HCT116 (cell line): ENCODE measurements at regions not wholly inside any gene's neighbourhood (a gene's known extent, or its start where the extent isn't known, plus 50 kb on each side); places are given as distances from the start of the nearest gene placed in this dataset.

Experiments used
- ATAC-seq: fragments of 200-7000 bp; cut with Tn5 transposase; 2 replicates; pipeline ENCODE4 v1.9.1; 2020; ENCODE audit warnings: mild to moderate bottlenecking, moderate library complexity
- BruUV-seq: library from RNA; stranded (reverse); fragments of 400-500 nt; replicated peaks from 2 replicates; lab custom pipeline; 2021; lab: Mats Ljungman, UMichigan
- CTCF ChIA-PET: fragments of 300-600 bp; sonication (Branson Sonifier 250); formaldehyde crosslinking; loops from one replicate; lab custom pipeline; 2021; ENCODE audit warnings: antibody characterized with exemption; lab: Charles Lee
- POLR2A ChIA-PET: fragments of 300-600, 350-600 bp; sonication (Branson Sonifier 250); formaldehyde crosslinking; loops from one replicate; lab custom pipeline; 2021; ENCODE audit warnings: antibody characterized with exemption; lab: Charles Lee
- RAD21 ChIA-PET, 2 experiments: fragments of 300-600 bp; sonication (Branson Sonifier 250); formaldehyde crosslinking; loops; one replicate each; lab custom pipeline; 2023; ENCODE audit warnings: low total read pairs in 2 of 2; ENCODE audit not compliant: uncharacterized antibody in 2 of 2, unreplicated experiment in 2 of 2, low non-redundant PET in 1 of 2; lab: Charles Lee
- DNase-seq: peaks from one replicate; pipeline ENCODE4 v3.0.0-alpha.2; 2010; ENCODE audit warnings: low read depth, low spot score
- H2AFZ ChIP-seq: fragments of 200-600 bp; shearing (Covaris generic), sonication (generic); 2 replicates; pipeline ENCODE4 v1.6.1; 2017; ENCODE audit warnings: low read depth, mixed run types, mixed read lengths, antibody characterized with exemption, low read length; ENCODE audit not compliant: poor library complexity, severe bottlenecking
- H3K27ac ChIP-seq: 2 replicates; pipeline ENCODE4 v1.5.1; 2012; ENCODE audit warnings: low read depth, low read length
- H3K27me3 ChIP-seq: fragments of 200-600 bp; sonication (generic); 2 replicates; pipeline ENCODE4 v1.6.1; 2016; ENCODE audit warnings: mixed run types, low read length, mixed read lengths; ENCODE audit not compliant: insufficient read depth
- H3K36me3 ChIP-seq, 2 experiments: fragments of 200-500 bp in 1 of 2; fragments of 200-600 bp in 1 of 2; sonication (Bioruptor generic) in 1 of 2; sonication (generic) in 1 of 2; 2 replicates each; pipeline versions ENCODE4 v1.5.1 to v1.6.1; 2014 to 2016; ENCODE audit warnings: low read length in 2 of 2, inconsistent platforms in 1 of 2, mixed read lengths in 1 of 2, mixed run types in 1 of 2; ENCODE audit not compliant: insufficient read depth in 2 of 2, control insufficient read depth in 1 of 2
- H3K4me1 ChIP-seq, 2 experiments: fragments of 200-600 bp in 1 of 2; sonication (generic) in 1 of 2; 2 replicates each; pipeline versions ENCODE4 v1.5.1 to v1.6.1; 2012 to 2017; ENCODE audit warnings: low read length in 2 of 2, inconsistent platforms in 1 of 2, mild to moderate bottlenecking in 1 of 2, mixed read lengths in 1 of 2, mixed run types in 1 of 2, moderate library complexity in 1 of 2; ENCODE audit not compliant: insufficient read depth in 2 of 2, control insufficient read depth in 1 of 2
- H3K4me2 ChIP-seq: fragments of 200-600 bp; sonication (generic); 2 replicates; pipeline ENCODE4 v1.6.1; 2017; ENCODE audit warnings: mixed run types, low read length, mixed read lengths
- H3K4me3 ChIP-seq, 2 experiments: fragments of 200-600 bp in 1 of 2; sonication (generic) in 1 of 2; replicated peaks in 1 of 2; 2 replicates each; pipeline ENCODE4 v1.5.1; 2011 to 2016; ENCODE audit warnings: low read length in 2 of 2, control low read depth in 1 of 2, low read depth in 1 of 2, mild to moderate bottlenecking in 1 of 2, mixed read lengths in 1 of 2, mixed run types in 1 of 2
- H3K79me2 ChIP-seq: fragments of 200-600 bp; sonication (generic); 2 replicates; pipeline ENCODE4 v1.6.1; 2017; ENCODE audit warnings: mild to moderate bottlenecking, mixed run types, low read length, moderate library complexity, mixed read lengths; ENCODE audit not compliant: insufficient read depth
- H3K9ac ChIP-seq: fragments of 200-600 bp; sonication (generic); 2 replicates; pipeline ENCODE4 v1.6.1; 2016; ENCODE audit warnings: low read length, mixed read lengths
- H3K9me2 ChIP-seq: fragments of 200-600 bp; sonication (generic), shearing (Covaris generic); 2 replicates; pipeline ENCODE4 v1.6.1; 2017; ENCODE audit warnings: mixed run types, mild to moderate bottlenecking, moderate library complexity; ENCODE audit not compliant: insufficient read depth
- H3K9me3 ChIP-seq, 2 experiments: fragments of 200-500 bp in 1 of 2; fragments of 200-600 bp in 1 of 2; sonication (Bioruptor generic) in 1 of 2; sonication (generic) in 1 of 2; 2 replicates each; pipeline ENCODE4 v1.6.1; 2014 to 2017; ENCODE audit warnings: low read length in 2 of 2, mixed read lengths in 2 of 2, inconsistent platforms in 1 of 2, low read depth in 1 of 2, mild to moderate bottlenecking in 1 of 2, mixed run types in 1 of 2, moderate library complexity in 1 of 2; ENCODE audit not compliant: control insufficient read depth in 1 of 2, insufficient read depth in 1 of 2
- H4K20me1 ChIP-seq: fragments of 200-600 bp; sonication (generic), shearing (Covaris generic); 2 replicates; pipeline ENCODE4 v1.6.1; 2017; ENCODE audit warnings: mixed run types, mild to moderate bottlenecking, moderate library complexity; ENCODE audit not compliant: insufficient read depth
- CBX3 ChIP-seq: IDR thresholded peaks from 2 replicates; pipeline ENCODE4 v1.6.1; 2012; ENCODE audit warnings: low read depth
- CTCF ChIP-seq, 3 experiments: fragments of 200-600 bp in 1 of 3; sonication (generic) in 1 of 3; IDR thresholded peaks in 2 of 3; conservative IDR thresholded peaks in 1 of 3; 2 replicates each; pipeline ENCODE4 v1.5.1; 2012 to 2017; ENCODE audit warnings: low read depth in 2 of 3, low read length in 2 of 3, antibody characterized with exemption in 1 of 3, borderline replicate concordance in 1 of 3, control low read depth in 1 of 3, mild to moderate bottlenecking in 1 of 3, mixed read lengths in 1 of 3, mixed run types in 1 of 3, moderate library complexity in 1 of 3; ENCODE audit not compliant: insufficient read depth in 1 of 3
- EGR1 ChIP-seq: IDR thresholded peaks from 2 replicates; pipeline ENCODE4 v1.6.1; 2012; ENCODE audit warnings: low read depth
- ELF1 ChIP-seq: IDR thresholded peaks from 2 replicates; pipeline ENCODE4 v1.6.1; 2012; ENCODE audit warnings: low read depth, borderline replicate concordance
- EZH2 ChIP-seq: fragments of 200-600 bp; sonication (generic); IDR thresholded peaks from 2 replicates; pipeline ENCODE4 v1.6.1; 2017; ENCODE audit warnings: antibody characterized with exemption, mixed run types
- EZH2phosphoT487 ChIP-seq: fragments of 200-600 bp; IDR thresholded peaks from 2 replicates; pipeline ENCODE4 v1.6.1; 2018; ENCODE audit warnings: antibody characterized with exemption, borderline replicate concordance
- JUND ChIP-seq: IDR thresholded peaks from 2 replicates; pipeline ENCODE4 v1.6.1; 2012
- MAX ChIP-seq: IDR thresholded peaks from 2 replicates; pipeline ENCODE4 v1.6.1; 2012
- POLR2A ChIP-seq: IDR thresholded peaks from 2 replicates; pipeline ENCODE4 v1.7.0; 2011; ENCODE audit warnings: borderline replicate concordance; ENCODE audit not compliant: insufficient read depth, insufficient read length; ENCODE audit errors: extremely low read depth
- POLR2AphosphoS5 ChIP-seq: IDR thresholded peaks from 2 replicates; pipeline ENCODE4 v1.6.1; 2011; ENCODE audit warnings: mild to moderate bottlenecking, low read depth, low read length, moderate library complexity
- RAD21 ChIP-seq: IDR thresholded peaks from 2 replicates; pipeline ENCODE4 v1.6.1; 2012; ENCODE audit warnings: low read depth, mild to moderate bottlenecking
- SP1 ChIP-seq: IDR thresholded peaks from 2 replicates; pipeline ENCODE4 v1.6.1; 2012; ENCODE audit warnings: low read depth
- SRF ChIP-seq: IDR thresholded peaks from 2 replicates; pipeline ENCODE4 v1.6.1; 2012; ENCODE audit warnings: low read depth
- TCF7L2 ChIP-seq: IDR thresholded peaks from 2 replicates; pipeline ENCODE4 v1.7.0; 2011; ENCODE audit warnings: borderline replicate concordance, inconsistent platforms; ENCODE audit not compliant: insufficient read depth, insufficient read length; ENCODE audit errors: extremely low read depth
- YY1 ChIP-seq: IDR thresholded peaks from 2 replicates; pipeline ENCODE4 v1.6.1; 2011; ENCODE audit warnings: low read length, low read depth, moderate library complexity, mild to moderate bottlenecking; ENCODE audit not compliant: insufficient replicate concordance; ENCODE audit errors: extremely low read depth
- ZBTB33 ChIP-seq: IDR thresholded peaks from 2 replicates; pipeline ENCODE4 v1.6.1; 2011; ENCODE audit warnings: mild to moderate bottlenecking, low read length, moderate library complexity; ENCODE audit not compliant: insufficient replicate concordance; ENCODE audit errors: extremely low read depth
- ZFX ChIP-seq: fragments of 450-650 bp; IDR thresholded peaks from 2 replicates; pipeline ENCODE4 v1.6.1; 2017
- ZNF274 ChIP-seq: fragments of 200-500 bp; sonication (Bioruptor generic); IDR thresholded peaks from 2 replicates; pipeline ENCODE4 v1.6.1; 2014; ENCODE audit warnings: mild to moderate bottlenecking, low read depth, low read length, inconsistent platforms
- intact Hi-C: fragments of 100-400 bp; cut with micrococcal nuclease; formaldehyde crosslinking; loops from 2 replicates; pipeline ENCODE4 v1.10.0; 2022
- TF ChIP-seq, protein P1 (sequence below): IDR thresholded peaks from 2 replicates; pipeline ENCODE4 v1.6.1; 2012

GRCh38 chr5:145210020-145210419 lies 625.1 kb downstream of the PRELID2 start:
- POLR2A ChIA-PET, result no interaction called here
- BruUV-seq, result no TSS peak

More at GRCh38 chr5:145210020-145210419, 625.1 kb downstream of the PRELID2 start:
- TF ChIP-seq ELF1 (no peak), EZH2phosphoT487 (no peak), POLR2AphosphoS5 (no peak), EZH2 (no peak), SP1 (no peak), SRF (no peak), RAD21 (no peak), ZFX (no peak), POLR2A (no peak), CBX3 (no peak), CTCF (IDR thresholded peaks at IDR 0.05 in 2 of 3, conservative IDR thresholded peaks at IDR 0.05 in 1 of 3; ENCODE audit: borderline replicate concordance in 1 of 3, insufficient read depth in 1 of 3, low read depth in 2 of 3, low read length in 2 of 3) (no peak), YY1 (no peak), TCF7L2 (no peak), ZNF274 (no peak), MAX (no peak), JUND (no peak), ZBTB33 (no peak), EGR1 (no peak)
- TF ChIP-seq, protein P1, sequence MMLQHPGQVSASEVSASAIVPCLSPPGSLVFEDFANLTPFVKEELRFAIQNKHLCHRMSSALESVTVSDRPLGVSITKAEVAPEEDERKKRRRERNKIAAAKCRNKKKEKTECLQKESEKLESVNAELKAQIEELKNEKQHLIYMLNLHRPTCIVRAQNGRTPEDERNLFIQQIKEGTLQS, result no peak
- ATAC-seq (no peak), DNase-seq (no peak)
- CTCF ChIA-PET, result no interaction called here
- H3K79me2 ChIP-seq, result no peaks in the 10 kb centered on the region
- no peaks in the 10 kb centered on the region for H3K36me3 ChIP-seq
- H3K9me3 ChIP-seq, result no peaks in the 10 kb centered on the region
- no peak overlapping the region for H3K4me3 ChIP-seq
- intact Hi-C loops, result no loop called here
- no peaks in the 10 kb centered on the region for H4K20me1 ChIP-seq
- peaks cover 10% of the 10 kb centered on the region for H3K27me3 ChIP-seq
- no peak overlapping the region for H3K4me2 ChIP-seq
- RAD21 ChIA-PET, result no interaction called here
- no peak overlapping the region for H3K9ac ChIP-seq
- no peak overlapping the region for H2AFZ ChIP-seq
- no peak overlapping the region for H3K27ac ChIP-seq
- no peaks in the 10 kb centered on the region for H3K9me2 ChIP-seq
- no peaks in the 10 kb centered on the region for H3K4me1 ChIP-seq
